ENCODE measurements at regions not wholly inside any gene's neighbourhood (a gene's known extent, or its start where the extent isn't known, plus 50 kb on each side); places are given as distances from the start of the nearest gene placed in this dataset.

GRCh38 chr17:68792042-68792685 lies 163.0 kb downstream of the ABCA8 start:
- peaks cover 8% of the 10 kb centered on the region for H3K4me1 ChIP-seq (ENCODE audit: control insufficient read depth, low read depth, low read length)

DNA sequence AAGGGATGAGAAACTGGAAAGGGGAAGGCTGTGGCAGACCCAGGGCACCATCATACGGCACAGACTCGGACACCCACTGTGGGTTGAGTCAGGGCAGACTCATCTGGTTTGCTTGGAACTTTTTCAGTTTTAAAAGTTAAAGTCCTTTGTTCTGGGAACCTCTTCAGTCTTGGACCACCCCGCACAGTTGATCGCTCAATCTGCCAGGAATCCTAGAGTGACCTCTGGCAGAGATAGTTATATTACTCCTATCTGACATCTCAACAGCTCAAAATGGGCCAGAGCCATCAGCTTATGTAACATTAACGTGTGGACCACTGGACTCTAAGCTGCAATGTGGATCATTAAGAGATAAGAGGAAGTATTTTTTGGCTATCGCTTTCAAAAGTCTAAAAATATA lies 164.3 kb downstream of the ABCA8 start:
- H3K9me3 ChIP-seq (ENCODE audit: control insufficient read depth, low read depth, low read length): no peaks in the 10 kb centered on the region
- no peak overlapping the region for H3K4me3 ChIP-seq (ENCODE audit: low read length)
- H3K27me3 ChIP-seq (ENCODE audit: control insufficient read depth, insufficient read depth, low read length): no peaks in the 10 kb centered on the region
- no peak overlapping the region for H3K27ac ChIP-seq (ENCODE audit: low read length)
- H3K9ac ChIP-seq (ENCODE audit: low read length): no peak overlapping the region
- no peaks in the 10 kb centered on the region for H3K36me3 ChIP-seq (ENCODE audit: control insufficient read depth, low read depth, low read length)
- peaks cover 8% of the 10 kb centered on the region for H3K4me1 ChIP-seq (ENCODE audit: control insufficient read depth, low read depth, low read length)

More at GRCh38 chr17:68792042-68792685, 163.0 kb downstream of the ABCA8 start:
- Histone ChIP-seq H3K27ac (ENCODE audit: low read length) (no peak overlapping the region), H3K9me3 (ENCODE audit: control insufficient read depth, low read depth, low read length) (no peaks in the 10 kb centered on the region), H3K4me3 (ENCODE audit: low read length) (no peak overlapping the region), H3K27me3 (ENCODE audit: control insufficient read depth, insufficient read depth, low read length) (no peaks in the 10 kb centered on the region), H3K9ac (ENCODE audit: low read length) (no peak overlapping the region), H3K36me3 (ENCODE audit: control insufficient read depth, low read depth, low read length) (no peaks in the 10 kb centered on the region)

DNA sequence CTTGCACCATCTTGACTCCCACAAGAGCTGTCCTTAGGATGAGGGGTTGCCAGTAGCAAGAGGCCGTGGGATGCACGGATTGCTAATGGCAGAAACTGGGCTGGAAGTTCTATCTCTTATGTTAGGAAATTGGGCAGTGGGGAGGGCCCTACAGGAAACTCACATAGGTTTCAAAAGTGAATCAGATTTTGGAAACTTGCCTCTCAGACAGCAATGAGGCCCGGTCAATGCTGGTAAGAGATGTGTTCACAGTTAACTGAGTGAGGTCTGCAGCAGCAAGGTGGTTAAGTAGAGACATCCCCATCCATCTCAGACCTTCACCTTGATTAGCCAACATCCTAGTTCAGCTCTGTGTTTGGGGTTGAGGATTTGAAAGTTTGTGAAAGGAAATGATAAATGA lies 164.7 kb downstream of the ABCA8 start:
- no peaks in the 10 kb centered on the region for H3K9me3 ChIP-seq (ENCODE audit: control insufficient read depth, low read depth, low read length)
- H3K4me1 ChIP-seq (ENCODE audit: control insufficient read depth, low read depth, low read length): peaks cover 8% of the 10 kb centered on the region
- no peak overlapping the region for H3K4me3 ChIP-seq (ENCODE audit: low read length)
- H3K9ac ChIP-seq (ENCODE audit: low read length): no peak overlapping the region
- no peak overlapping the region for H3K27ac ChIP-seq (ENCODE audit: low read length)
- no peaks in the 10 kb centered on the region for H3K36me3 ChIP-seq (ENCODE audit: control insufficient read depth, low read depth, low read length)
- H3K27me3 ChIP-seq (ENCODE audit: control insufficient read depth, insufficient read depth, low read length): no peaks in the 10 kb centered on the region

DNA sequence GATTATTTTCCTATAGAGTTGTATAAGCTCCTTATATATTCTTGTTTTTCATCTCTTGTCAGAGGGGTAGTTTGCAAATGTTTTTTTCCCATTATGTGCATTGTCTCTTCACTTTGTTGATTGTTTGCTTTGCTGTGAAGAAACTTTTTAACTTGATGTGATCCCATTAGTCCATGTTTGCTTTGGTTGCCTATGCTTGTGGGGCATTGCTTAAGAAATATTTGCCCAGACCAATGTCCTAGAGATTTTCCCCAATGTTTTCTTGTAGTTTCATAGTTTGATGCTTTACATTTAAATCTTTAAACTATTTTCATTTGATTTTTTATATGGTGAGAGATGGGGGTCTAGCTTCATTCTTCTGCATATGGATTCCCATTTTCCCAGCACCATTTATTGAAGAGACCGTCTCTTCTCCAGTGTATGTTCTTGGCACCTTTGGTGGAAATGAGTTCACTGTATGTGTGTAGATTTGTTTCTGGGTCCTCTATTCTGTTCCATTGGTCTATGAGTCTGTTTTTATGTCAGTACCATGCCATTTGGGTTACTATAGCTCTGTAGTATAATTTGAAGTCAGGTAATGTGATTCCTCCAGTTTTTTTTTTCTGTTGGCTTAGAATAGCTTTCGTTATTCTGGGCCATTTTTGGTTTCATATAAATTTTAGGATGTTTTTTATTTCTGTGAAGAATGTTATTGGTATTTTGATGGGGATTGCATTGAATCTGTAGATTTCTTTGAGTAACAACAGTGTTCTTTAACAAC lies 165.8 kb downstream of the ABCA8 start:
- H3K36me3 ChIP-seq (ENCODE audit: control insufficient read depth, low read depth, low read length): no peaks in the 10 kb centered on the region
- no peaks in the 10 kb centered on the region for H3K9me3 ChIP-seq (ENCODE audit: control insufficient read depth, low read depth, low read length)
- no peak overlapping the region for H3K9ac ChIP-seq (ENCODE audit: low read length)
- H3K27me3 ChIP-seq (ENCODE audit: control insufficient read depth, insufficient read depth, low read length): no peaks in the 10 kb centered on the region
- no peak overlapping the region for H3K27ac ChIP-seq (ENCODE audit: low read length)
- peaks cover 3% of the 10 kb centered on the region for H3K4me1 ChIP-seq (ENCODE audit: control insufficient read depth, low read depth, low read length)
- H3K4me3 ChIP-seq (ENCODE audit: low read length): no peak overlapping the region

DNA sequence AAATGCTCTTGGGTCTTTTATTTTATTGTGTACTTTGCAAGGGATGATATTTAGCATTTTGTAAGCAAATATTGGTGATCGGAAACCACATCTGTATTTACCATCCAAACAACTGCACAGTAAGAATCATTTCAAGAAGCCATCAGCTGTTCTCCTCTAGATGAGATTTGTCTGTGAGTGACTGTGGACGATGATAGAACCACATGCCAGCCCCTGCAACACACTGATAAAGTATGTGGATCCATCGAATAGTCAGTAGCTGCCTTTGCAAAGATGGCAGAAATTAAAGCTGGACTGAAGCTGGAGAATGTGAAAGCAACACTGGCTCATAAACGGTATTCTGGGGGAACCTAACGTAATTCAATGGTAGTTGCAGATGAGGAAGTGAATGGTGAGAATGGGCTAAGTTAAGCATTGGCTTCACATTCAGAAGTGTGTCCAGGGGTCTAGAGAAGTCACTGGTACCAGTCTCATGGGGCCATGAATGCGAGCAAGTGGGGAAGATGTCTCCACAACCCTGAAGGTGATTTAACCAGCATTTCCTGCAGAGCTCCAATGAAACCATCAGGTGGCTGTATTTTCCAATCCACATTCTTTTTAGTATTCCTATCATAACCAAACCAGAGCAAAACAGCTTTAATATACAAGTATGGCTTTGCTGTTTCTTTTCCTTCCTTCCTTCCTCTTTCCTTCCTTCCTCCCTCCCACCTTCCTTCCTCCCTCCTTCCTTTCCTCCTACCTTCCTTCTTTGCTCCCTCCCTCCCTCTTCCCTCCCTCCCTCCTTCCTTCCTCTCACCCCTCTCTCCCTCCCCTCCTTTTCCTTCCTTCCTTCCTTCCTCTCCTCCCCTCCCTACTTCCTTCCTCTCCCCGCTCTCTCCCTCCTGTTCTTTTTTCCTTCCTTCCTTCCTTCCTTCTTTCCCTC lies 169.4 kb downstream of the ABCA8 start:
- Histone ChIP-seq H3K27me3 (ENCODE audit: control insufficient read depth, insufficient read depth, low read length) (no peaks in the 10 kb centered on the region), H3K36me3 (ENCODE audit: control insufficient read depth, low read depth, low read length) (no peaks in the 10 kb centered on the region), H3K4me3 (ENCODE audit: low read length) (no peak overlapping the region), H3K9ac (ENCODE audit: low read length) (no peak overlapping the region), H3K9me3 (ENCODE audit: control insufficient read depth, low read depth, low read length) (no peaks in the 10 kb centered on the region), H3K27ac (ENCODE audit: low read length) (no peak overlapping the region), H3K4me1 (ENCODE audit: control insufficient read depth, low read depth, low read length) (no peaks in the 10 kb centered on the region)

- Histone ChIP-seq H3K36me3 (ENCODE audit: control insufficient read depth, low read depth, low read length) (no peaks in the 10 kb centered on the region), H3K27ac (ENCODE audit: low read length) (no peak overlapping the region), H3K9ac (ENCODE audit: low read length) (no peak overlapping the region), H3K27me3 (ENCODE audit: control insufficient read depth, insufficient read depth, low read length) (no peaks in the 10 kb centered on the region), H3K4me3 (ENCODE audit: low read length) (no peak overlapping the region), H3K4me1 (ENCODE audit: control insufficient read depth, low read depth, low read length) (no peaks in the 10 kb centered on the region), H3K9me3 (ENCODE audit: control insufficient read depth, low read depth, low read length) (no peaks in the 10 kb centered on the region)
These were observed 170.8 kb downstream of the ABCA8 start for GRCh38 chr17:68784431-68784830.

- Histone ChIP-seq H3K36me3 (ENCODE audit: control insufficient read depth, low read depth, low read length) (no peaks in the 10 kb centered on the region), H3K4me1 (ENCODE audit: control insufficient read depth, low read depth, low read length) (no peaks in the 10 kb centered on the region), H3K4me3 (ENCODE audit: low read length) (no peak overlapping the region), H3K9me3 (ENCODE audit: control insufficient read depth, low read depth, low read length) (no peaks in the 10 kb centered on the region), H3K27me3 (ENCODE audit: control insufficient read depth, insufficient read depth, low read length) (no peaks in the 10 kb centered on the region), H3K9ac (ENCODE audit: low read length) (no peak overlapping the region), H3K27ac (ENCODE audit: low read length) (no peak overlapping the region)
These were observed 171.3 kb downstream of the ABCA8 start for GRCh38 chr17:68783861-68784260.

DNA sequence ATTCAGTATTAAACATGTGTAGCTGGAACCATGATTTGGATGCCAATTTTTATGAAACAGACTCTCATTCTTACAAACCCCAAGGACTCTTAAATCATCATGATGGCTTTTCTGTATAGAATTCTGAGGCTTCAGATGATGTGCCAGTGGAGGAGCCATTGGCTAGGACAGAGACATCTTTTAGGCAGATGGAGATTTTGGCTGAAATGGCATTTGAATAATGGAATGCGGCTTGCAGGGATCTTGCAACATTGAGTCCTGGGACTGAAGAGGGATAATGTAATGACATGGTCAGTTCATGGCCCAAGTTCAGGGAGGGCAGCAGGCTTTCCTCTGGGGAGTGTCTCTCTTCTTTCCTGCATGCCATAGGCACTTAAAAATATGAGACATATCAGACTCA lies 172.4 kb downstream of the ABCA8 start:
- Histone ChIP-seq H3K9ac (ENCODE audit: low read length) (no peak overlapping the region), H3K27me3 (ENCODE audit: control insufficient read depth, insufficient read depth, low read length) (no peaks in the 10 kb centered on the region), H3K27ac (ENCODE audit: low read length) (no peak overlapping the region), H3K4me1 (ENCODE audit: control insufficient read depth, low read depth, low read length) (no peaks in the 10 kb centered on the region), H3K4me3 (ENCODE audit: low read length) (no peak overlapping the region), H3K9me3 (ENCODE audit: control insufficient read depth, low read depth, low read length) (no peaks in the 10 kb centered on the region), H3K36me3 (ENCODE audit: control insufficient read depth, low read depth, low read length) (no peaks in the 10 kb centered on the region)

DNA sequence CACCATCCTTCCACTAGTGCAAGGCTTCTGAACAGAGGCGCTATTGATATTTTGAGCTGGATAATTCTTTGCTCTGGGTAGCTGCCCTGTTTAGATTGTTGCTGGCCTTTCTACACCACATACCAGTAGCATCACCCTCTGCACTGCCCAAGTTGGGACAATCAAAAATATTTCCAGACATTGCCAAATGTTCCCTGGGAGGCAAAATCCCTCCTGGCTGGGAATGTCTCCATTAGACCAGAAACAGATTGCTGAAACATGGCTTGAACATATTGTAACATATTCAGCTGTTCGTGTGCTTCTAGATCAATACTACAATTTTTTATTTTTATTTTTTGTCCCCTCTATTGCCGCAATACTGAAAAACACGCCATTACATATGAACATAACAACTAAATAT lies 174.6 kb downstream of the ABCA8 start:
- Histone ChIP-seq H3K4me3 (ENCODE audit: low read length) (no peak overlapping the region), H3K36me3 (ENCODE audit: control insufficient read depth, low read depth, low read length) (no peaks in the 10 kb centered on the region), H3K27ac (ENCODE audit: low read length) (no peak overlapping the region), H3K9me3 (ENCODE audit: control insufficient read depth, low read depth, low read length) (no peaks in the 10 kb centered on the region), H3K27me3 (ENCODE audit: control insufficient read depth, insufficient read depth, low read length) (no peaks in the 10 kb centered on the region), H3K4me1 (ENCODE audit: control insufficient read depth, low read depth, low read length) (no peaks in the 10 kb centered on the region), H3K9ac (ENCODE audit: low read length) (no peak overlapping the region)

DNA sequence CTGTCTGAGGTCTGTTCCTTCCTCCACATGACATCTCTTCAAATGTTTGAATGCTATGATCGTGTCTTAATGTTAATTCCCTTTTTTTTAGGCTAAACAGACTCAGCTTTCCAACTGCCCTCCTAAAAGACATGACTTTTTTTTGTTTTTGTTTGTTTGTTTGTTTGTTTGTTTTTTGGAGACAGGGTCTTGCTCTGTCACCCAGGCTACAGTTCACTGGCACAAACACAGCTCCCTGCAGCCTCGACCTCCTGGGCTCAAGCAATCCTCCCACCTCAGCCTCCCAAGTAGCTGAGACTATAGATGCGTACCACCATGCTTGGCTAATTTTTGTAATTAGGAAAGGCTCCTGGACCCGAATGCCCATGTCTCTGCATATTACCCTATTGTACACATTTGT lies 176.5 kb downstream of the ABCA8 start:
- H3K27ac ChIP-seq (ENCODE audit: low read length): no peak overlapping the region

DNA sequence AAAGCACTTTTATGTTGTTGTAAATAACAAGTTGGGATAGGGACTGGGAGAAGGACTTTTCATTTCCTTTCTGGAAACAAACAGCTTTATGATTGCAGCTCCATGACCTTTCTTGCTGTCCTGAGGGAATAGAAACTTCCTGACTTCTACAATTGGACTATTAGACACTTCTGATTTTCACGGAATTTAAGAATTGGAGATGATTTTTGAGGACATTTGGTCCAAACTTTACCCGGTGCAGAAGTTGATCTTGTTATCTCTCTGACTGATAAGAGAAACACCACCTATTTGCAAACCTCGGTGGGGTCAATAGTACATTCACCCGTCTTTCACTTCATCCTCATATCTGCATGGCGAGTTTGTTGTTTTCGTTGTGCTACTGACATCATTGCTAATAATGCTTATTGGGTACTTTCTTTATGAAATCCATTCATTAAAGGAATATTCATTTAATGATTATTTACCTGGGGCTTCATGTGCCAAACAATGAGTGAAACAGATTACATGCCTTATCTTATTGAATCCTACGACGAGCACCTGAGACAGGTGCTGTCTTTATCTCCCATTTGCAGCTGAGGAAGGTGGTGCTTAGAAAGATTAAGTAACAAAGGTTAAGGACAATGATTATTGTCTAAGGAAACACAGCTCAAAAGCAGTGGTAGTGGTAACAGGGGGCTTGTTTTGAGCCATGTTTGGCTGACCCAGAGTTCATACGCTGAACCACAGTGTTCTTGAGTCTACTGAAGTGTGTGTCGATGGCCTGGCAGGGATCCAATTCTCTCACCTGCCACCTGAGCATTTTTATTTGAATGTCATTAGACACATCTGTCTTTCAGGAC lies 176.9 kb upstream of the FAM20A start:
- no peak overlapping the region for H3K9ac ChIP-seq (ENCODE audit: low read length)
- H3K27ac ChIP-seq (ENCODE audit: low read length): no peak overlapping the region
- no peaks in the 10 kb centered on the region for H3K27me3 ChIP-seq (ENCODE audit: control insufficient read depth, insufficient read depth, low read length)
- H3K36me3 ChIP-seq (ENCODE audit: control insufficient read depth, low read depth, low read length): no peaks in the 10 kb centered on the region
- H3K4me3 ChIP-seq (ENCODE audit: low read length): no peak overlapping the region
- H3K4me1 ChIP-seq (ENCODE audit: control insufficient read depth, low read depth, low read length): no peaks in the 10 kb centered on the region
- H3K9me3 ChIP-seq (ENCODE audit: control insufficient read depth, low read depth, low read length): no peaks in the 10 kb centered on the region

More for the DNA sequence above, 176.5 kb downstream of the ABCA8 start:
- H3K4me1 ChIP-seq (ENCODE audit: control insufficient read depth, low read depth, low read length): no peaks in the 10 kb centered on the region
- no peak overlapping the region for H3K9ac ChIP-seq (ENCODE audit: low read length)
- no peaks in the 10 kb centered on the region for H3K9me3 ChIP-seq (ENCODE audit: control insufficient read depth, low read depth, low read length)
- no peaks in the 10 kb centered on the region for H3K36me3 ChIP-seq (ENCODE audit: control insufficient read depth, low read depth, low read length)
- no peaks in the 10 kb centered on the region for H3K27me3 ChIP-seq (ENCODE audit: control insufficient read depth, insufficient read depth, low read length)
- no peak overlapping the region for H3K4me3 ChIP-seq (ENCODE audit: low read length)
